ENCODE measurements at regions not wholly inside any gene's neighbourhood (a gene's known extent, or its start where the extent isn't known, plus 50 kb on each side); places are given as distances from the start of the nearest gene placed in this dataset.
"Not testable (repeated sequence)": the region's sequence is repeated elsewhere in the genome, so short reads cannot be mapped to it uniquely, and the experiment has no call there.

DNA sequence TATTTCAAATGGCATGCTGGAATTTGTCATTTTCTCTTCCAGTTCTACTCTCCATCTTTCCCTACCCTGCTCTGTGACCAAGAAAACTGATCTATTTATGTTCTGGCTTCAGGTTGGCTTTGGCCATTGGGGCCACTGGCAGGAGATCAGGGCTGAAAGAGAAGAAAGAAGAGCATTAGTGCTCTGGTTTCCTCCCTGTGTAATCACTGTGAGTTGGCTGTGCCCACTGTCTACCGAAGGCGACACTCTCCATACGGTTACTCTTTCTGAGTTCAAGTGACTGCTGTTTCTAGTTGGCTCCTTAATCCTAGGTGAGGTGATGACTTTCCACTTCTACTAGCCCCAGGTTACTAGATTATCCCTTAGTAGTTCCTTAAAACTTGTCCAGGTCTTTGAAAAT, 372.6 kb downstream of the PRELID2 start:
- CTCF ChIA-PET, result no interaction called here
- Mint-ChIP-seq H3K27me3 (ENCODE audit: insufficient read depth, unreplicated experiment) (no peaks in the 10 kb centered on the region), H3K4me3 (ENCODE audit: unreplicated experiment) (no peak overlapping the region)

GRCh38 chr5:145450286-145450885, 384.8 kb downstream of the PRELID2 start:
- intact Hi-C loops (cut with micrococcal nuclease; ENCODE audit: unreplicated experiment), result no loop called here
- no peak overlapping the region for H3K27ac Mint-ChIP-seq (ENCODE audit: unreplicated experiment)
- BruUV-seq (replicated peaks), result no TSS peak
- CTCF ChIA-PET, result no interaction called here
- H3K4me1 ChIP-seq, result no peaks in the 10 kb centered on the region
- no peaks in the 10 kb centered on the region for H3K4me1 Mint-ChIP-seq (ENCODE audit: low read depth, unreplicated experiment)
- DNase-seq, result no peak
- H3K27me3 ChIP-seq (replicated peaks; ENCODE audit: control insufficient read depth, insufficient read depth, low read length), result no peaks in the 10 kb centered on the region
- no peak overlapping the region for H3K4me3 Mint-ChIP-seq (ENCODE audit: unreplicated experiment)
- H3K9me3 ChIP-seq, result no peaks in the 10 kb centered on the region
- no peaks in the 10 kb centered on the region for H3K9me3 Mint-ChIP-seq (ENCODE audit: unreplicated experiment)
- H3K27me3 Mint-ChIP-seq (ENCODE audit: insufficient read depth, unreplicated experiment), result no peaks in the 10 kb centered on the region
- H3K4me3 ChIP-seq (ENCODE audit: low read depth, low read length), result no peak overlapping the region
- POLR2A ChIA-PET, result no interaction called here
- H3K36me3 ChIP-seq (ENCODE audit: control insufficient read depth, insufficient read depth, low read length), result no peaks in the 10 kb centered on the region
- no peaks in the 10 kb centered on the region for H3K36me3 Mint-ChIP-seq (ENCODE audit: insufficient read depth, unreplicated experiment)
- TF ChIP-seq, protein P1, sequence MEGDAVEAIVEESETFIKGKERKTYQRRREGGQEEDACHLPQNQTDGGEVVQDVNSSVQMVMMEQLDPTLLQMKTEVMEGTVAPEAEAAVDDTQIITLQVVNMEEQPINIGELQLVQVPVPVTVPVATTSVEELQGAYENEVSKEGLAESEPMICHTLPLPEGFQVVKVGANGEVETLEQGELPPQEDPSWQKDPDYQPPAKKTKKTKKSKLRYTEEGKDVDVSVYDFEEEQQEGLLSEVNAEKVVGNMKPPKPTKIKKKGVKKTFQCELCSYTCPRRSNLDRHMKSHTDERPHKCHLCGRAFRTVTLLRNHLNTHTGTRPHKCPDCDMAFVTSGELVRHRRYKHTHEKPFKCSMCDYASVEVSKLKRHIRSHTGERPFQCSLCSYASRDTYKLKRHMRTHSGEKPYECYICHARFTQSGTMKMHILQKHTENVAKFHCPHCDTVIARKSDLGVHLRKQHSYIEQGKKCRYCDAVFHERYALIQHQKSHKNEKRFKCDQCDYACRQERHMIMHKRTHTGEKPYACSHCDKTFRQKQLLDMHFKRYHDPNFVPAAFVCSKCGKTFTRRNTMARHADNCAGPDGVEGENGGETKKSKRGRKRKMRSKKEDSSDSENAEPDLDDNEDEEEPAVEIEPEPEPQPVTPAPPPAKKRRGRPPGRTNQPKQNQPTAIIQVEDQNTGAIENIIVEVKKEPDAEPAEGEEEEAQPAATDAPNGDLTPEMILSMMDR (IDR thresholded peaks at IDR 0.05; ENCODE audit: insufficient read depth in 1 of 2, low read depth in 1 of 2, low read length in 1 of 2, severe bottlenecking in 1 of 2, unreplicated experiment in 1 of 2), result no peak

More for the DNA sequence above, 372.6 kb downstream of the PRELID2 start:
- Histone ChIP-seq H3K27me3 (replicated peaks; ENCODE audit: control insufficient read depth, insufficient read depth, low read length) (no peaks in the 10 kb centered on the region), H3K36me3 (ENCODE audit: control insufficient read depth, insufficient read depth, low read length) (no peaks in the 10 kb centered on the region), H3K4me1 (no peaks in the 10 kb centered on the region), H3K4me3 (ENCODE audit: low read depth, low read length) (no peak overlapping the region), H3K9me3 (no peaks in the 10 kb centered on the region)
- no peaks in the 10 kb centered on the region for H3K9me3 Mint-ChIP-seq (ENCODE audit: unreplicated experiment)
- intact Hi-C loops (cut with micrococcal nuclease; ENCODE audit: unreplicated experiment), result no loop called here
- no peak for DNase-seq
- no TSS peak for BruUV-seq (replicated peaks)
- TF ChIP-seq, protein P1 (IDR thresholded peaks at IDR 0.05; ENCODE audit: insufficient read depth in 1 of 2, low read depth in 1 of 2, low read length in 1 of 2, severe bottlenecking in 1 of 2, unreplicated experiment in 1 of 2), result no peak
- no peaks in the 10 kb centered on the region for H3K4me1 Mint-ChIP-seq (ENCODE audit: low read depth, unreplicated experiment)
- no peaks in the 10 kb centered on the region for H3K36me3 Mint-ChIP-seq (ENCODE audit: insufficient read depth, unreplicated experiment)
- POLR2A ChIA-PET, result no interaction called here
- H3K27ac Mint-ChIP-seq (ENCODE audit: unreplicated experiment), result no peak overlapping the region

- ChIA-PET CTCF (no interaction called here), POLR2A (no interaction called here)
- no peaks in the 10 kb centered on the region for H3K4me1 ChIP-seq
- DNase-seq, result no peak
- Mint-ChIP-seq H3K9me3 (ENCODE audit: unreplicated experiment) (no peaks in the 10 kb centered on the region), H3K4me3 (ENCODE audit: unreplicated experiment) (no peak overlapping the region), H3K27me3 (ENCODE audit: insufficient read depth, unreplicated experiment) (no peaks in the 10 kb centered on the region), H3K27ac (ENCODE audit: unreplicated experiment) (no peak overlapping the region), H3K4me1 (ENCODE audit: low read depth, unreplicated experiment) (no peaks in the 10 kb centered on the region), H3K36me3 (ENCODE audit: insufficient read depth, unreplicated experiment) (no peaks in the 10 kb centered on the region)
- H3K36me3 ChIP-seq (ENCODE audit: control insufficient read depth, insufficient read depth, low read length), result no peaks in the 10 kb centered on the region
- no peaks in the 10 kb centered on the region for H3K9me3 ChIP-seq
- intact Hi-C loops (cut with micrococcal nuclease; ENCODE audit: unreplicated experiment), result no loop called here
- no peak overlapping the region for H3K4me3 ChIP-seq (ENCODE audit: low read depth, low read length)
- TF ChIP-seq, protein P1 (IDR thresholded peaks at IDR 0.05; ENCODE audit: insufficient read depth in 1 of 2, low read depth in 1 of 2, low read length in 1 of 2, severe bottlenecking in 1 of 2, unreplicated experiment in 1 of 2), result no peak
- no peaks in the 10 kb centered on the region for H3K27me3 ChIP-seq (replicated peaks; ENCODE audit: control insufficient read depth, insufficient read depth, low read length)
- no TSS peak for BruUV-seq (replicated peaks)
Measured at GRCh38 chr5:145449794-145450193, 385.3 kb downstream of the PRELID2 start.

- H3K9me3 ChIP-seq; POLR2A ChIA-PET; H3K9me3 Mint-ChIP-seq (ENCODE audit: unreplicated experiment); H3K36me3 ChIP-seq (ENCODE audit: control insufficient read depth, insufficient read depth, low read length); H3K4me3 Mint-ChIP-seq (ENCODE audit: unreplicated experiment); H3K36me3 Mint-ChIP-seq (ENCODE audit: insufficient read depth, unreplicated experiment); H3K4me1 Mint-ChIP-seq (ENCODE audit: low read depth, unreplicated experiment); BruUV-seq (replicated peaks); H3K27me3 Mint-ChIP-seq (ENCODE audit: insufficient read depth, unreplicated experiment); H3K27me3 ChIP-seq (replicated peaks; ENCODE audit: control insufficient read depth, insufficient read depth, low read length); H3K27ac Mint-ChIP-seq (ENCODE audit: unreplicated experiment); DNase-seq; H3K4me1 ChIP-seq; intact Hi-C loops (cut with micrococcal nuclease; ENCODE audit: unreplicated experiment); H3K4me3 ChIP-seq (ENCODE audit: low read depth, low read length): not testable (repeated sequence)
- CTCF ChIA-PET, result interaction anchor here (0.6 kb wide), 1 partner anchor 879 kb away, joined by 6 read pairs; no protein-coding TSS in a partner anchor
Measured at GRCh38 chr5:145446875-145447274, 388.3 kb downstream of the PRELID2 start.
